ENCODE measurements at regions not wholly inside any gene's neighbourhood (a gene's known extent, or its start where the extent isn't known, plus 50 kb on each side); places are given as distances from the start of the nearest gene placed in this dataset.

DNA sequence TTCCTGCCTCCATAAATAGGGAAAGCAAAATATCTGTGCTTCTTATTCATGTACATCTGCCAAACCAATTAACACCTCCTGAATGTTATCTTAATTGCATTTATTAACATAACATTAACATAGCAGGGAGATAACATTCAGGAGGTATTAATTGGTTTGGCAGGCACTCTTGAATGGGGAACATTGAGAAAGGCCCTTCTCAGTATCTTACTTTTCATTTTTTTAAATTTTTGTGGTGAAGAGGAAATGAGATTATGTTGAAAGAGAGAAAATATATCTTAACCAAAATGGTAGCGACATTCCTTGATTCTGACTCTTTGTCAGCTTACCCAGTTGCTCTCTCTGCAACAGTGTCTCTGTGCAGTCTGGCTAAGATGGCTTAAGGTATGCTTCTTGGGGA, 100.4 kb upstream of the TLE1 start:
- Mint-ChIP-seq H3K27ac (no peak overlapping the region), H3K4me1 (peaks cover 13% of the 10 kb centered on the region), H3K9me3 (peaks cover 5 to 22% (median 8%) of the 10 kb centered on the region in 7 donors), H3K27me3 (ENCODE audit: low read depth in 3 of 3) (peaks cover 0 to 2% (median 0%) of the 10 kb centered on the region in 3 donors), H3K36me3 (no peaks in the 10 kb centered on the region), H3K4me3 (no peak overlapping the region)
- no peaks in the 10 kb centered on the region for H3K36me3 ChIP-seq (replicated peaks in 1 of 2; ENCODE audit: control insufficient read depth in 1 of 2, insufficient read depth in 2 of 2, low read length in 2 of 2)
- H3K9me3 ChIP-seq (replicated peaks in 1 of 2; ENCODE audit: control insufficient read depth in 1 of 2, insufficient read depth in 1 of 2, low read length in 2 of 2) = no peaks in the 10 kb centered on the region
- intact Hi-C loops (cut with micrococcal nuclease) = no loop called here
- TF ChIP-seq, protein P1, sequence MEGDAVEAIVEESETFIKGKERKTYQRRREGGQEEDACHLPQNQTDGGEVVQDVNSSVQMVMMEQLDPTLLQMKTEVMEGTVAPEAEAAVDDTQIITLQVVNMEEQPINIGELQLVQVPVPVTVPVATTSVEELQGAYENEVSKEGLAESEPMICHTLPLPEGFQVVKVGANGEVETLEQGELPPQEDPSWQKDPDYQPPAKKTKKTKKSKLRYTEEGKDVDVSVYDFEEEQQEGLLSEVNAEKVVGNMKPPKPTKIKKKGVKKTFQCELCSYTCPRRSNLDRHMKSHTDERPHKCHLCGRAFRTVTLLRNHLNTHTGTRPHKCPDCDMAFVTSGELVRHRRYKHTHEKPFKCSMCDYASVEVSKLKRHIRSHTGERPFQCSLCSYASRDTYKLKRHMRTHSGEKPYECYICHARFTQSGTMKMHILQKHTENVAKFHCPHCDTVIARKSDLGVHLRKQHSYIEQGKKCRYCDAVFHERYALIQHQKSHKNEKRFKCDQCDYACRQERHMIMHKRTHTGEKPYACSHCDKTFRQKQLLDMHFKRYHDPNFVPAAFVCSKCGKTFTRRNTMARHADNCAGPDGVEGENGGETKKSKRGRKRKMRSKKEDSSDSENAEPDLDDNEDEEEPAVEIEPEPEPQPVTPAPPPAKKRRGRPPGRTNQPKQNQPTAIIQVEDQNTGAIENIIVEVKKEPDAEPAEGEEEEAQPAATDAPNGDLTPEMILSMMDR (IDR thresholded peaks at IDR 0.05) = no peak
- no peaks in the 10 kb centered on the region for H3K79me2 ChIP-seq (ENCODE audit: insufficient read depth, low read length)
- no peak overlapping the region for H3K4me3 ChIP-seq (replicated peaks in 1 of 3; ENCODE audit: low read depth in 2 of 3, low read length in 3 of 3)
- H3K4me1 ChIP-seq (ENCODE audit: control insufficient read depth in 1 of 2, insufficient read depth in 2 of 2, low read length in 2 of 2) = peaks cover 7 to 8% of the 10 kb centered on the region in 2 donors
- no peaks in the 10 kb centered on the region for H4K20me1 ChIP-seq (ENCODE audit: insufficient read depth, low read length)
- no peak overlapping the region for H2AFZ ChIP-seq (ENCODE audit: insufficient read depth, low read depth, low read length, poor library complexity, severe bottlenecking)
- WGBS (ENCODE audit: insufficient coverage) = no CpG with 5 or more reads among the region's 1 CpG
- H3K27me3 ChIP-seq (ENCODE audit: control insufficient read depth in 2 of 2, insufficient read depth in 2 of 2, low read length in 2 of 2) = no peaks in the 10 kb centered on the region
- no peak for DNase-seq
- H3K4me2 ChIP-seq (replicated peaks; ENCODE audit: extremely low read depth, low read length, poor library complexity, severe bottlenecking) = no peak overlapping the region
- no peak overlapping the region for H3K9ac ChIP-seq (ENCODE audit: insufficient read depth, low read length, poor library complexity, severe bottlenecking)
- no peak overlapping the region for H3K27ac ChIP-seq (ENCODE audit: low read depth in 1 of 2, low read length in 2 of 2)

DNA sequence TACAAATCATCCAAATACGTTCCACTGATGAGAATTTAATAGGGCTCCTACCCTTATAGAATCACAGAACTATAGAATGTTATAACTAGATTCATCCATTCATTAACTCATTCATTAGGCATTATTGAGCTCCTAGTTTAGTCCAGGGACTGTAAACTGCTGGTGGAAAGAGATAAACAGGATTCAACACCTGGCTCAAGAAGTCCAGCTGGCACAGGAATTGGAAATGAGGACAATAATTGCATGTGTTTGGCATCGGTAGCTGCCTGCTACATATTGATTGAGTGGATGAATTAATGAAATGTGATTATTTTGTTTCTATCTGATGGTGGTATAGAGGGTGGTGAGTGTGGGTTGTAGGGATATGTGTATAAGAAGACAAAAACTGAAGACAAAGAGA, 100.8 kb upstream of the TLE1 start:
- Histone ChIP-seq H2AFZ (ENCODE audit: insufficient read depth, low read depth, low read length, poor library complexity, severe bottlenecking) (no peak overlapping the region), H3K27ac (ENCODE audit: low read depth in 1 of 2, low read length in 2 of 2) (no peak overlapping the region), H3K36me3 (replicated peaks in 1 of 2; ENCODE audit: control insufficient read depth in 1 of 2, insufficient read depth in 2 of 2, low read length in 2 of 2) (no peaks in the 10 kb centered on the region), H3K4me2 (replicated peaks; ENCODE audit: extremely low read depth, low read length, poor library complexity, severe bottlenecking) (no peak overlapping the region), H4K20me1 (ENCODE audit: insufficient read depth, low read length) (no peaks in the 10 kb centered on the region), H3K9me3 (replicated peaks in 1 of 2; ENCODE audit: control insufficient read depth in 1 of 2, insufficient read depth in 1 of 2, low read length in 2 of 2) (no peaks in the 10 kb centered on the region), H3K79me2 (ENCODE audit: insufficient read depth, low read length) (no peaks in the 10 kb centered on the region), H3K4me1 (ENCODE audit: control insufficient read depth in 1 of 2, insufficient read depth in 2 of 2, low read length in 2 of 2) (peaks cover 7 to 8% of the 10 kb centered on the region in 2 donors), H3K9ac (ENCODE audit: insufficient read depth, low read length, poor library complexity, severe bottlenecking) (no peak overlapping the region), H3K27me3 (ENCODE audit: control insufficient read depth in 2 of 2, insufficient read depth in 2 of 2, low read length in 2 of 2) (no peaks in the 10 kb centered on the region), H3K4me3 (replicated peaks in 1 of 3; ENCODE audit: low read depth in 2 of 3, low read length in 3 of 3) (no peak overlapping the region)
- Mint-ChIP-seq H3K36me3 (no peaks in the 10 kb centered on the region), H3K9me3 (peaks cover 5 to 18% (median 6%) of the 10 kb centered on the region in 7 donors), H3K27me3 (ENCODE audit: low read depth in 3 of 3) (peaks cover 0 to 2% (median 0%) of the 10 kb centered on the region in 3 donors), H3K27ac (no peak overlapping the region), H3K4me3 (no peak overlapping the region), H3K4me1 (peaks cover 13% of the 10 kb centered on the region)
- no peak for DNase-seq
- TF ChIP-seq, protein P1 (IDR thresholded peaks at IDR 0.05) = no peak
- intact Hi-C loops (cut with micrococcal nuclease) = no loop called here
- 100% methylated on average over 1 of the region's 2 CpGs for WGBS (ENCODE audit: insufficient coverage)
